SK-N-SH (cell line): ENCODE measurements at regions not wholly inside any gene's neighbourhood (a gene's known extent, or its start where the extent isn't known, plus 50 kb on each side); places are given as distances from the start of the nearest gene placed in this dataset.

Source experiments
- CTCF ChIA-PET: fragments of 300-600, 350-600 bp; formaldehyde crosslinking; extraction: SDS; loops from one replicate; lab custom pipeline; 2021; lab: Yijun Ruan, JAX
- POLR2A ChIA-PET: fragments of 350-600 bp; sonication (Branson Sonifier 250); formaldehyde crosslinking; extraction: SDS; loops from one replicate; lab custom pipeline; 2020; ENCODE audit warnings: antibody characterized with exemption, inconsistent platforms; lab: Yijun Ruan, JAX
- DNase-seq: peaks from one replicate; pipeline ENCODE4 v3.0.0; 2012
- H2AFZ ChIP-seq: fragments of 200-600 bp; sonication (generic); 2 replicates; pipeline ENCODE4 v1.8.1; 2016; ENCODE audit warnings: antibody characterized with exemption, mild to moderate bottlenecking, low read depth
- H3F3A ChIP-seq: fragments of 200-600 bp; sonication (generic); replicated peaks from 2 replicates; pipeline ENCODE3; 2016; ENCODE audit warnings: antibody characterized with exemption, mild to moderate bottlenecking; ENCODE audit not compliant: insufficient read depth
- H3K27ac ChIP-seq, 2 experiments: fragments of 200-500 bp in 1 of 2; fragments of 200-600 bp in 1 of 2; sonication (Bioruptor generic) in 1 of 2; sonication (generic), shearing (Covaris generic) in 1 of 2; 2 replicates each; pipeline versions ENCODE4 v1.5.1 to v1.6.1; 2014 to 2016; ENCODE audit warnings: low read depth in 2 of 2, inconsistent platforms in 1 of 2, low read length in 1 of 2, mild to moderate bottlenecking in 1 of 2, mixed read lengths in 1 of 2
- H3K27me3 ChIP-seq: fragments of 200-600 bp; sonication (generic), shearing (Covaris generic); 2 replicates; pipeline ENCODE4 v1.6.1; 2016; ENCODE audit warnings: mixed run types; ENCODE audit not compliant: insufficient read depth
- H3K36me3 ChIP-seq, 2 experiments: fragments of 200-500 bp in 1 of 2; fragments of 200-600 bp in 1 of 2; sonication (Bioruptor generic) in 1 of 2; sonication (generic) in 1 of 2; replicated peaks in 1 of 2; 2 replicates each; pipeline versions ENCODE3 to v1.5.1; 2014 to 2016; ENCODE audit warnings: low read length in 1 of 2, mild to moderate bottlenecking in 1 of 2; ENCODE audit not compliant: insufficient read depth in 2 of 2, control insufficient read depth in 1 of 2
- H3K4me1 ChIP-seq, 2 experiments: fragments of 200-500 bp in 1 of 2; fragments of 200-600 bp in 1 of 2; sonication (Bioruptor generic) in 1 of 2; sonication (generic), shearing (Covaris generic) in 1 of 2; 2 replicates each; pipeline versions ENCODE4 v1.5.1 to v1.6.1; 2014 to 2016; ENCODE audit warnings: low read depth in 1 of 2, low read length in 1 of 2, mixed run types in 1 of 2; ENCODE audit not compliant: insufficient read depth in 2 of 2, control insufficient read depth in 1 of 2
- H3K4me2 ChIP-seq: fragments of 200-600 bp; sonication (generic), shearing (Covaris generic); 2 replicates; pipeline ENCODE4 v1.6.1; 2017; ENCODE audit warnings: mixed run types
- H3K4me3 ChIP-seq, 2 experiments: fragments of 200-500 bp in 1 of 2; fragments of 200-600 bp in 1 of 2; sonication (Bioruptor generic) in 1 of 2; sonication (generic), shearing (Covaris generic) in 1 of 2; 2 replicates each; pipeline versions ENCODE4 v1.5.1 to v1.8.1; 2014 to 2016; ENCODE audit warnings: low read depth in 2 of 2, inconsistent platforms in 1 of 2, low read length in 1 of 2, mild to moderate bottlenecking in 1 of 2, mixed read lengths in 1 of 2, moderate library complexity in 1 of 2
- H3K79me2 ChIP-seq: fragments of 200-600 bp; sonication (generic); 2 replicates; pipeline ENCODE4 v1.8.1; 2017; ENCODE audit warnings: mild to moderate bottlenecking; ENCODE audit not compliant: insufficient read depth
- H3K9ac ChIP-seq: fragments of 200-600 bp; sonication (generic); 2 replicates; pipeline ENCODE4 v1.6.1; 2017; ENCODE audit warnings: mixed run types
- H3K9me2 ChIP-seq: fragments of 200-600 bp; sonication (generic); 2 replicates; pipeline ENCODE4 v1.6.1; 2017; ENCODE audit warnings: mixed run types
- H3K9me3 ChIP-seq: fragments of 200-600 bp; sonication (generic); 2 replicates; pipeline ENCODE4 v1.6.1; 2017; ENCODE audit warnings: mixed run types, mild to moderate bottlenecking, moderate library complexity
- H4K20me1 ChIP-seq: fragments of 200-600 bp; sonication (generic); 2 replicates; pipeline ENCODE4 v1.6.1; 2017; ENCODE audit warnings: mild to moderate bottlenecking, mixed run types; ENCODE audit not compliant: insufficient read depth
- EP300 ChIP-seq, 2 experiments: IDR thresholded peaks; 2 replicates each; pipeline versions ENCODE4 v1.4.0 to v1.6.1; 2012; ENCODE audit warnings: borderline replicate concordance in 1 of 2, low read depth in 1 of 2, low read length in 1 of 2
- EZH2phosphoT487 ChIP-seq: fragments of 200-600 bp; sonication (generic); IDR thresholded peaks from 2 replicates; pipeline ENCODE4 v1.6.1; 2017; ENCODE audit warnings: low read depth, mixed run types, mild to moderate bottlenecking, antibody characterized with exemption, moderate library complexity, borderline replicate concordance
- FOSL2 ChIP-seq: IDR thresholded peaks from 2 replicates; pipeline ENCODE4 v1.4.0; 2012; ENCODE audit warnings: low read depth, mild to moderate bottlenecking, moderate library complexity, borderline replicate concordance
- FOXJ3 ChIP-seq: sonication (generic); formaldehyde crosslinking; IDR thresholded peaks from 2 replicates; pipeline ENCODE4 v1.5.1; 2020; ENCODE audit warnings: mild to moderate bottlenecking, missing genetic modification reagents
- FOXM1 ChIP-seq: IDR thresholded peaks from 2 replicates; pipeline ENCODE4 v1.4.0; 2012; ENCODE audit warnings: low read depth, mild to moderate bottlenecking
- GABPA ChIP-seq: IDR thresholded peaks from 2 replicates; pipeline ENCODE4 v1.4.0; 2012; ENCODE audit warnings: low read depth, mild to moderate bottlenecking
- GATA2 ChIP-seq: sonication (generic); formaldehyde crosslinking; IDR thresholded peaks from 2 replicates; pipeline ENCODE4 v1.5.0; 2020; ENCODE audit warnings: mild to moderate bottlenecking, missing genetic modification reagents
- IRF3 ChIP-seq: fragments of 150-350 bp; IDR thresholded peaks from 2 replicates; pipeline ENCODE4 v1.6.1; 2016; ENCODE audit warnings: mild to moderate bottlenecking, low read depth, low read length
- JUND ChIP-seq: IDR thresholded peaks from 2 replicates; pipeline ENCODE4 v1.4.0; 2012
- PBX3 ChIP-seq: IDR thresholded peaks from 2 replicates; pipeline ENCODE4; 2012
- RCOR1 ChIP-seq: fragments of 150-350 bp; IDR thresholded peaks from 2 replicates; pipeline ENCODE4 v1.6.1; 2017; ENCODE audit warnings: antibody characterized with exemption, low read length
- RFX5 ChIP-seq: IDR thresholded peaks from 2 replicates; pipeline ENCODE4 v1.6.1; 2012; ENCODE audit warnings: mild to moderate bottlenecking, improper control_type of control experiment, low read length
- RXRA ChIP-seq: IDR thresholded peaks from 2 replicates; pipeline ENCODE4 v1.4.0; 2012; ENCODE audit warnings: low read depth, mild to moderate bottlenecking, borderline replicate concordance
- SMC3 ChIP-seq: IDR thresholded peaks from 2 replicates; pipeline ENCODE4 v1.6.1; 2012; ENCODE audit warnings: low read depth, low read length, improper control_type of control experiment
- TEAD4 ChIP-seq: IDR thresholded peaks from 2 replicates; pipeline ENCODE4 v1.4.0; 2012; ENCODE audit warnings: mild to moderate bottlenecking, borderline replicate concordance; ENCODE audit not compliant: insufficient read depth
- YY1 ChIP-seq: IDR thresholded peaks from 2 replicates; pipeline ENCODE4 v1.4.0; 2012; ENCODE audit warnings: low read depth, mild to moderate bottlenecking
- ZBTB33 ChIP-seq: IDR thresholded peaks from 2 replicates; pipeline ENCODE4 v1.4.0; 2012; ENCODE audit warnings: low read depth, borderline replicate concordance
- WGBS: methylation state at CpG from one replicate; pipeline ENCODE4 v1.1.6; 2017; ENCODE audit warnings: low lambda C conversion rate; 5-methylcytosine and 5-hydroxymethylcytosine counted together
- TF ChIP-seq, protein P1 (sequence below): IDR thresholded peaks from 2 replicates; pipeline ENCODE4 v1.6.1; 2012; ENCODE audit warnings: mild to moderate bottlenecking, low read depth, low read length, moderate library complexity
- TF ChIP-seq, protein P2 (sequence below): IDR thresholded peaks from 2 replicates; pipeline ENCODE4 v1.4.0; 2012; ENCODE audit warnings: low read depth, borderline replicate concordance
- TF ChIP-seq, protein P3 (sequence below): fragments of 200-600 bp; sonication (generic); IDR thresholded peaks from 2 replicates; pipeline ENCODE4 v1.6.1; 2017; ENCODE audit warnings: antibody characterized with exemption, mild to moderate bottlenecking, moderate library complexity

DNA sequence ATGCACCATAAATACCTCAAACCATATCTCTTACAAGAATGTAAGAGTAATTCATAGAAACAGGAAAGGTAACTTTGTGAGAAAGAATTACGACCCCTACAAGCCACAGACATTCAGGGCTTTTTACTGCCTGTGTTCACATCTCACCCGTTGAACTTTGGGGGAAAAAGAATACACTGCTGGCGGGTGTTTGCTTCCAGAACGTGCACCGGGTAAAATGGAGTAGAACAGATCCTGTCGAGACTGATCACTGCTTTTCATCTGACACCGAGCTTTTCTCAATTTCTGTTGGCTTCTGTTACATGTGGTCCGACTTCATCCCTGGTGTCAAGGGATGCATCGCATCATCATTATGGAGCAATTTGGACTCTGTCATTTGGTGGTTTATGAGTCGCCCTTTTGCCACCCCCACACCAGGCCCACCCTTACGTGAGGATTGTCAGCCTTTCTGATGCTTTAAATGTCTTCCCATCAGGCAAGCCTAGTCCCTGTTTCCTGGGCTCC is 219.2 kb upstream of the ZFP64 start:
- Histone ChIP-seq H4K20me1 (no peaks in the 10 kb centered on the region), H3K4me3 (no peak overlapping the region), H3K27ac (no peak overlapping the region), H3F3A (no peaks in the 10 kb centered on the region), H3K9ac (no peak overlapping the region), H3K27me3 (no peaks in the 10 kb centered on the region), H3K79me2 (no peaks in the 10 kb centered on the region), H3K9me3 (no peaks in the 10 kb centered on the region), H2AFZ (no peak overlapping the region), H3K4me1 (peaks cover 0 to 6% of the 10 kb centered on the region in 2 experiments; a peak in 1 of 4 replicates), H3K9me2 (no peaks in the 10 kb centered on the region), H3K4me2 (no peak overlapping the region), H3K36me3 (no peaks in the 10 kb centered on the region)
- WGBS: 38% methylated on average over 10 of the region's 11 CpGs
- TF ChIP-seq EP300 (IDR thresholded peaks at IDR 0.05; ENCODE audit: borderline replicate concordance in 1 of 2, low read depth in 1 of 2, low read length in 1 of 2) (no peak), IRF3 (no peak), GATA2 (no peak), FOSL2 (no peak), FOXM1 (no peak), TEAD4 (no peak), YY1 (no peak), EZH2phosphoT487 (no peak), SMC3 (no peak), PBX3 (no peak), RCOR1 (no peak), RFX5 (no peak), GABPA (no peak), FOXJ3 (CRISPR knock-in tag) (no peak), RXRA (no peak), JUND (no peak), ZBTB33 (no peak)
- TF ChIP-seq, protein P1, sequence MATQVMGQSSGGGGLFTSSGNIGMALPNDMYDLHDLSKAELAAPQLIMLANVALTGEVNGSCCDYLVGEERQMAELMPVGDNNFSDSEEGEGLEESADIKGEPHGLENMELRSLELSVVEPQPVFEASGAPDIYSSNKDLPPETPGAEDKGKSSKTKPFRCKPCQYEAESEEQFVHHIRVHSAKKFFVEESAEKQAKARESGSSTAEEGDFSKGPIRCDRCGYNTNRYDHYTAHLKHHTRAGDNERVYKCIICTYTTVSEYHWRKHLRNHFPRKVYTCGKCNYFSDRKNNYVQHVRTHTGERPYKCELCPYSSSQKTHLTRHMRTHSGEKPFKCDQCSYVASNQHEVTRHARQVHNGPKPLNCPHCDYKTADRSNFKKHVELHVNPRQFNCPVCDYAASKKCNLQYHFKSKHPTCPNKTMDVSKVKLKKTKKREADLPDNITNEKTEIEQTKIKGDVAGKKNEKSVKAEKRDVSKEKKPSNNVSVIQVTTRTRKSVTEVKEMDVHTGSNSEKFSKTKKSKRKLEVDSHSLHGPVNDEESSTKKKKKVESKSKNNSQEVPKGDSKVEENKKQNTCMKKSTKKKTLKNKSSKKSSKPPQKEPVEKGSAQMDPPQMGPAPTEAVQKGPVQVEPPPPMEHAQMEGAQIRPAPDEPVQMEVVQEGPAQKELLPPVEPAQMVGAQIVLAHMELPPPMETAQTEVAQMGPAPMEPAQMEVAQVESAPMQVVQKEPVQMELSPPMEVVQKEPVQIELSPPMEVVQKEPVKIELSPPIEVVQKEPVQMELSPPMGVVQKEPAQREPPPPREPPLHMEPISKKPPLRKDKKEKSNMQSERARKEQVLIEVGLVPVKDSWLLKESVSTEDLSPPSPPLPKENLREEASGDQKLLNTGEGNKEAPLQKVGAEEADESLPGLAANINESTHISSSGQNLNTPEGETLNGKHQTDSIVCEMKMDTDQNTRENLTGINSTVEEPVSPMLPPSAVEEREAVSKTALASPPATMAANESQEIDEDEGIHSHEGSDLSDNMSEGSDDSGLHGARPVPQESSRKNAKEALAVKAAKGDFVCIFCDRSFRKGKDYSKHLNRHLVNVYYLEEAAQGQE: no peak
- TF ChIP-seq, protein P2, sequence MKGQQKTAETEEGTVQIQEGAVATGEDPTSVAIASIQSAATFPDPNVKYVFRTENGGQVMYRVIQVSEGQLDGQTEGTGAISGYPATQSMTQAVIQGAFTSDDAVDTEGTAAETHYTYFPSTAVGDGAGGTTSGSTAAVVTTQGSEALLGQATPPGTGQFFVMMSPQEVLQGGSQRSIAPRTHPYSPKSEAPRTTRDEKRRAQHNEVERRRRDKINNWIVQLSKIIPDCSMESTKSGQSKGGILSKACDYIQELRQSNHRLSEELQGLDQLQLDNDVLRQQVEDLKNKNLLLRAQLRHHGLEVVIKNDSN: no peak
- TF ChIP-seq, protein P3, sequence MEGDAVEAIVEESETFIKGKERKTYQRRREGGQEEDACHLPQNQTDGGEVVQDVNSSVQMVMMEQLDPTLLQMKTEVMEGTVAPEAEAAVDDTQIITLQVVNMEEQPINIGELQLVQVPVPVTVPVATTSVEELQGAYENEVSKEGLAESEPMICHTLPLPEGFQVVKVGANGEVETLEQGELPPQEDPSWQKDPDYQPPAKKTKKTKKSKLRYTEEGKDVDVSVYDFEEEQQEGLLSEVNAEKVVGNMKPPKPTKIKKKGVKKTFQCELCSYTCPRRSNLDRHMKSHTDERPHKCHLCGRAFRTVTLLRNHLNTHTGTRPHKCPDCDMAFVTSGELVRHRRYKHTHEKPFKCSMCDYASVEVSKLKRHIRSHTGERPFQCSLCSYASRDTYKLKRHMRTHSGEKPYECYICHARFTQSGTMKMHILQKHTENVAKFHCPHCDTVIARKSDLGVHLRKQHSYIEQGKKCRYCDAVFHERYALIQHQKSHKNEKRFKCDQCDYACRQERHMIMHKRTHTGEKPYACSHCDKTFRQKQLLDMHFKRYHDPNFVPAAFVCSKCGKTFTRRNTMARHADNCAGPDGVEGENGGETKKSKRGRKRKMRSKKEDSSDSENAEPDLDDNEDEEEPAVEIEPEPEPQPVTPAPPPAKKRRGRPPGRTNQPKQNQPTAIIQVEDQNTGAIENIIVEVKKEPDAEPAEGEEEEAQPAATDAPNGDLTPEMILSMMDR: no peak
- no peak for DNase-seq
- ChIA-PET POLR2A (no interaction called here), CTCF (interaction anchor here (1.6 kb wide), 1 partner anchor 97 kb away, joined by 6 read pairs; no protein-coding TSS in a partner anchor)
